Testis (tissue), 2 donors: ENCODE measurements at regions not wholly inside any gene's neighbourhood (a gene's known extent, or its start where the extent isn't known, plus 50 kb on each side); places are given as distances from the start of the nearest gene placed in this dataset.

Experiments
- DNase-seq: peaks from one replicate; pipeline ENCODE4 v3.0.0-alpha.2; 2019
- H3K27ac ChIP-seq, 2 donors: fragments of 200-600 bp; sonication (generic); one replicate each; pipeline ENCODE4 v1.5.1; 2019
- H3K27me3 ChIP-seq: fragments of 200-600 bp; sonication (generic); one replicate; pipeline ENCODE4 v1.5.1; 2019
- H3K36me3 ChIP-seq: fragments of 200-600 bp; sonication (generic); one replicate; pipeline ENCODE4 v1.5.1; 2017; ENCODE audit warnings: low read depth; ENCODE audit errors: missing control alignments
- H3K4me1 ChIP-seq: fragments of 200-600 bp; sonication (generic); one replicate; pipeline ENCODE4 v1.5.1; 2019
- H3K4me3 ChIP-seq, 2 donors: fragments of 200-600 bp; sonication (generic); one replicate each; pipeline ENCODE4 v1.5.1; 2017 to 2019
- H3K9me3 ChIP-seq: fragments of 200-600 bp; sonication (generic); one replicate; pipeline ENCODE4 v1.5.1; 2017
- POLR2A ChIP-seq: fragments of 450-650 bp; IDR thresholded peaks from one replicate; pipeline ENCODE4 v1.6.1; 2017; ENCODE audit warnings: antibody characterized with exemption, mild to moderate bottlenecking, moderate library complexity
- WGBS, 2 donors: methylation state at CpG; one replicate each; pipeline ENCODE4 v1.1.5; 2018; 5-methylcytosine and 5-hydroxymethylcytosine counted together
- intact Hi-C: fragments of 100-400 bp; cut with DNase I; formaldehyde crosslinking; loops from one replicate; pipeline ENCODE4 v1.15.1; 2023; ENCODE audit warnings: low total_unique reads
- TF ChIP-seq, protein P1 (sequence below), 3 experiments: fragments of 450-650 bp in 2 of 3; fragments of 200-600 bp in 1 of 3; sonication (generic) in 1 of 3; IDR thresholded peaks; one replicate each; pipeline ENCODE4 v1.5.1; 2016 to 2019; ENCODE audit warnings: antibody characterized with exemption in 3 of 3, mild to moderate bottlenecking in 2 of 3, moderate library complexity in 1 of 3

DNA sequence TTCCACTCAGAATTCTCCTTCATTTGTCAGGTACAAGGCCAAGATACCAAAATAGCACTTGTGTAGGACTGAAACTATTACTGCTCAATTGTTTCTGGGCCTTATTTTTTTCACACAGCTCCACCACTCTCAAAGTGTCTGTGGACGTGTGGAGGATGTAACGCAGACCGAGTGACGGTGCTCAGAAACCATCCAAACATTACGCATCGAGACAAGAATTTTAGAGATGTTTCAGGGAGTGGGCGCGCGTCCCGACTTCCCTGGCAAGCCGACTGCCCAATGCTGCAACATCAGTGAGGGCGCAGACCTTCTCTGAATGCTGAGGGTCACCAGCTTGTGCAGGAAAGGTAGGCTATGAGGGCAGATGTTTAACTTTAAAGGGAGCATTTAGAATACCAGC is 108.4 kb downstream of the GATA6 start:
- Histone ChIP-seq H3K9me3 (no peaks in the 10 kb centered on the region), H3K27ac (no peak overlapping the region), H3K27me3 (no peaks in the 10 kb centered on the region), H3K36me3 (no peaks in the 10 kb centered on the region), H3K4me1 (no peaks in the 10 kb centered on the region), H3K4me3 (no peak overlapping the region)
- DNase-seq, result no peak
- WGBS, 2 donors, result 95 to 97% methylated on average over 12 of the region's 12 CpGs
- TF ChIP-seq POLR2A, result no peak
- TF ChIP-seq, protein P1, sequence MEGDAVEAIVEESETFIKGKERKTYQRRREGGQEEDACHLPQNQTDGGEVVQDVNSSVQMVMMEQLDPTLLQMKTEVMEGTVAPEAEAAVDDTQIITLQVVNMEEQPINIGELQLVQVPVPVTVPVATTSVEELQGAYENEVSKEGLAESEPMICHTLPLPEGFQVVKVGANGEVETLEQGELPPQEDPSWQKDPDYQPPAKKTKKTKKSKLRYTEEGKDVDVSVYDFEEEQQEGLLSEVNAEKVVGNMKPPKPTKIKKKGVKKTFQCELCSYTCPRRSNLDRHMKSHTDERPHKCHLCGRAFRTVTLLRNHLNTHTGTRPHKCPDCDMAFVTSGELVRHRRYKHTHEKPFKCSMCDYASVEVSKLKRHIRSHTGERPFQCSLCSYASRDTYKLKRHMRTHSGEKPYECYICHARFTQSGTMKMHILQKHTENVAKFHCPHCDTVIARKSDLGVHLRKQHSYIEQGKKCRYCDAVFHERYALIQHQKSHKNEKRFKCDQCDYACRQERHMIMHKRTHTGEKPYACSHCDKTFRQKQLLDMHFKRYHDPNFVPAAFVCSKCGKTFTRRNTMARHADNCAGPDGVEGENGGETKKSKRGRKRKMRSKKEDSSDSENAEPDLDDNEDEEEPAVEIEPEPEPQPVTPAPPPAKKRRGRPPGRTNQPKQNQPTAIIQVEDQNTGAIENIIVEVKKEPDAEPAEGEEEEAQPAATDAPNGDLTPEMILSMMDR (IDR thresholded peaks at IDR 0.05), result no peak
- intact Hi-C loops, result no loop called here

DNA sequence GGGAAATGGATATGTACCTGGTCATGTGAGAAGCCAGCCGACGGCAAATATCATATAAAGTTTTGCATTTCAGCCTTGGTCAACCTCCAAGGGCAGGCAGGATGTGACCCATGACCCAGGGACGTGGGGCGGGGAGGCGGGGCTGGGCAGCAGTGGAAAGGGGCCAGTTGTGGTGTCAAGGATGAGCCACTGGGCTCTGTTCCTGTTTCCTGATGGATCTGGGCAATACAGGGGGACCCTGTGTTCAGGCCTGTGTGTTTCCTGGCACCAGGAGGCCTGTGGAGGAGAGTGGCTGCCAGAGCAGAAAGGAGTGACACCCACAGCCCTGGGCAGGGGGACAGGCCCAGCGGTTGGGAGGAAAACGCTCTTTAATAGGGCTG is 106.9 kb downstream of the GATA6 start:
- Histone ChIP-seq H3K27ac (no peak overlapping the region), H3K9me3 (no peaks in the 10 kb centered on the region), H3K4me3 (no peak overlapping the region), H3K36me3 (no peaks in the 10 kb centered on the region), H3K4me1 (no peaks in the 10 kb centered on the region), H3K27me3 (no peaks in the 10 kb centered on the region)
- no peak for TF ChIP-seq POLR2A
- TF ChIP-seq, protein P1 (IDR thresholded peaks at IDR 0.05), result no peak
- no peak for DNase-seq
- intact Hi-C loops, result no loop called here
- 79 to 83% methylated on average over 7 of the region's 7 CpGs for WGBS, 2 donors

DNA sequence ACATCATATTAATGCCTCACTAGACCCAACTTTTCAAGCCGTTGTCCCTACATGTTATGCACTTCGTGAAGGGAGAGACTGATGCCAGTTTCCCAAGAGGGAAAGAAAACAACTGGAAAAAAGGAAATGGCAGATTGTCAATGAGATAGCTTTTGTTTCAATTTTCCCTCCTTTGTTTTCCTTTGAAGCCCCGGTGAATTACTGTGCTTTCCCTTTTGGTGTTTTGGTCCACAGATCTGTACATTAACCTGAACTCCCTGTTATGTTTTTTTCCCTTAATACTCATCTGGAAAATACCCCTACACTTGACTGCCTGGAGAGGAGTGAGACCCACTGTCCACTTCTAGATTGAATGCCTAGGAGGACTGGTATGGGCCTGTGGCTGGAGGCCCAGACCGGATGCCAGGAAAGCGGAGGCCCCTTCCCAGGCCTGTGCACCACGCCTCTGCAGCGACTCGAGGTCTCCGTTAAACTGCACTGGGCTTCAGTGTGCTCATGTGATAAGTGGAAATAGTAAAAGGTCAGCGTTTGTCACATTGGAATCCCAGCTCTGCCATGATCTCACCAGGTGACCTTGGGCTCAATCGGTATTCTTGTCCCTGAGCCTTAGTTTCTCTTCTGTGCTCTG is 106.4 kb downstream of the GATA6 start:
- 61 to 78% methylated on average over 10 to 11 of the region's 11 CpGs for WGBS, 2 donors
- no peaks in the 10 kb centered on the region for H3K36me3 ChIP-seq
- intact Hi-C loops, result no loop called here
- no peak overlapping the region for H3K4me3 ChIP-seq
- H3K4me1 ChIP-seq, result no peaks in the 10 kb centered on the region
- no peak overlapping the region for H3K27ac ChIP-seq
- TF ChIP-seq, protein P1 (IDR thresholded peaks at IDR 0.05), result no peak
- no peak for TF ChIP-seq POLR2A
- no peak for DNase-seq
- no peaks in the 10 kb centered on the region for H3K9me3 ChIP-seq
- no peaks in the 10 kb centered on the region for H3K27me3 ChIP-seq

DNA sequence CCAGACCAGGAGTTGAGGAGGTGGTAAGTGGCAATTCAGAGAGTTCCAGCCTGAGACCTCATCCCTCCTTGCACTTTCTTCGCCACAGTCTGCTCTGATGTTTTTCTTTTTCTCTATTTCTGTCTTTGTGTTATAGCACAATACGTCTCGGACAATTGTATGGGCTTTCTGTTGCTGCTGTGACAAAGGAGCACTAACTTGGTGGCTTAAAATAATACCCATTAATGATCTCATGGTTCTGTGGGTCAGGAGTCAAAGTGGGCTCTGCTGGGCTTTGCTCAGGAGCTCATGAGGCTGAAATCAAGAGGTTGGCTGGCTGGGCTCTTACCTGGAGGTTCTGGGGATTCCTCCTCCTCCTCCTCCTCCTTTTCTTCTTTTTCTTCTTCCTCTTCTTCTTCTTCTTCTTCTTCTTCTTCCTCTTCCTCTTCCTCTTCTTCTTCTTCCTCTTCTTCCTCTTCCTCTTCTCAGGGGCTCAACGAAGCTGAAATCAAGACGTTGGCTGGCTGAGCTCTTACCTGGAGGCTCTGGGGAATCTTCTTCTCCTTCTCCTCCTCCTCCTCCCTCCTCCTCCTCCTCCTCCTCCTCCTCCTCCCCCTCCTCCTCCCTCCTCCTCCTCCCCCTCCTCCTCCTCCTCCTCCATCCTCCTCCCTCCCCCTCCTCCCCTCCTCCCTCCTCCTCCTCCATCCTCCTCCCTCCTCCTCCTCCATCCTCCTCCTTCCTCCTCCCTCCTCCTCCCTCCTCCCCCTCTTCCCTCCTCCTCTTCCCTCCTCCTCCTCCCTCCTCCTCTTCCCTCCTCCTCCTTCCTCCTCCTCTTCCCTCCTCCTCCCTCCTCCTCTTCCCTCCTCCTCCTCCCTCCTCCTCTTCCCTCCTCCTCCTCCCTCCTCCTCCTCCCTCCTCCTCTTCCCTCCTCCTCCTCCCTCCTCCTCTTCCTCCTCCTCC is 104.0 kb downstream of the GATA6 start:
- Histone ChIP-seq H3K27me3 (no peaks in the 10 kb centered on the region), H3K9me3 (no peaks in the 10 kb centered on the region), H3K36me3 (no peaks in the 10 kb centered on the region), H3K4me1 (no peaks in the 10 kb centered on the region), H3K4me3 (no peak overlapping the region), H3K27ac (no peak overlapping the region)
- no peak for DNase-seq
- 94% methylated on average over 5 of the region's 5 CpGs for WGBS, 2 donors
- intact Hi-C loops, result no loop called here
- no peak for TF ChIP-seq POLR2A
- TF ChIP-seq, protein P1 (IDR thresholded peaks at IDR 0.05), result no peak
